CD4-positive, alpha-beta T cell treated with Interleukin-6 for 4 hours (primary cell): ENCODE measurements at regions not wholly inside any gene's neighbourhood (a gene's known extent, or its start where the extent isn't known, plus 50 kb on each side); places are given as distances from the start of the nearest gene placed in this dataset.

Experiments
- DNase-seq: peaks from one replicate; pipeline ENCODE4 v3.0.0-alpha.2; 2020; ENCODE audit warnings: mixed read lengths

GRCh38 chr6:163842467-163842866 lies 427.9 kb downstream of the QKI start:
- DNase-seq: no peak

- DNase-seq: no peak
These were observed 427.2 kb downstream of the QKI start for GRCh38 chr6:163841733-163842132.

- no peak for DNase-seq
These were observed 426.8 kb downstream of the QKI start for GRCh38 chr6:163841326-163841725.

GRCh38 chr6:163840880-163841279 lies 426.4 kb downstream of the QKI start:
- no peak for DNase-seq

GRCh38 chr6:163839296-163839695 lies 424.8 kb downstream of the QKI start:
- no peak for DNase-seq

- DNase-seq: no peak
These were observed 423.3 kb downstream of the QKI start for GRCh38 chr6:163837691-163838431.

GRCh38 chr6:163836876-163837690 lies 422.6 kb downstream of the QKI start:
- no peak for DNase-seq

GRCh38 chr6:163835439-163836171 lies 421.1 kb downstream of the QKI start:
- no peak for DNase-seq

GRCh38 chr6:163834226-163834970 lies 419.9 kb downstream of the QKI start:
- DNase-seq: no peak

- DNase-seq: no peak
These were observed 417.2 kb downstream of the QKI start for GRCh38 chr6:163831736-163832135.

- DNase-seq: no peak
These were observed 416.1 kb downstream of the QKI start for GRCh38 chr6:163830641-163831040.

GRCh38 chr6:163828038-163828795 lies 413.7 kb downstream of the QKI start:
- DNase-seq: no peak

GRCh38 chr6:163827143-163827542 lies 412.6 kb downstream of the QKI start:
- no peak for DNase-seq

GRCh38 chr6:163826629-163827028 lies 412.1 kb downstream of the QKI start:
- DNase-seq: no peak

- DNase-seq: no peak
These were observed 410.5 kb downstream of the QKI start for GRCh38 chr6:163825033-163825432.

GRCh38 chr6:163823577-163823976 lies 409.1 kb downstream of the QKI start:
- DNase-seq: no peak

GRCh38 chr6:163820745-163821458 lies 406.4 kb downstream of the QKI start:
- no peak for DNase-seq

- no peak for DNase-seq
These were observed 405.7 kb downstream of the QKI start for GRCh38 chr6:163820171-163820570.

- no peak for DNase-seq
These were observed 404.2 kb downstream of the QKI start for GRCh38 chr6:163818719-163819118.

- no peak for DNase-seq
These were observed 401.9 kb downstream of the QKI start for GRCh38 chr6:163816441-163816840.

GRCh38 chr6:163815796-163816195 lies 401.3 kb downstream of the QKI start:
- no peak for DNase-seq
